ENCODE measurements at regions not wholly inside any gene's neighbourhood (a gene's known extent, or its start where the extent isn't known, plus 50 kb on each side); places are given as distances from the start of the nearest gene placed in this dataset.

DNA sequence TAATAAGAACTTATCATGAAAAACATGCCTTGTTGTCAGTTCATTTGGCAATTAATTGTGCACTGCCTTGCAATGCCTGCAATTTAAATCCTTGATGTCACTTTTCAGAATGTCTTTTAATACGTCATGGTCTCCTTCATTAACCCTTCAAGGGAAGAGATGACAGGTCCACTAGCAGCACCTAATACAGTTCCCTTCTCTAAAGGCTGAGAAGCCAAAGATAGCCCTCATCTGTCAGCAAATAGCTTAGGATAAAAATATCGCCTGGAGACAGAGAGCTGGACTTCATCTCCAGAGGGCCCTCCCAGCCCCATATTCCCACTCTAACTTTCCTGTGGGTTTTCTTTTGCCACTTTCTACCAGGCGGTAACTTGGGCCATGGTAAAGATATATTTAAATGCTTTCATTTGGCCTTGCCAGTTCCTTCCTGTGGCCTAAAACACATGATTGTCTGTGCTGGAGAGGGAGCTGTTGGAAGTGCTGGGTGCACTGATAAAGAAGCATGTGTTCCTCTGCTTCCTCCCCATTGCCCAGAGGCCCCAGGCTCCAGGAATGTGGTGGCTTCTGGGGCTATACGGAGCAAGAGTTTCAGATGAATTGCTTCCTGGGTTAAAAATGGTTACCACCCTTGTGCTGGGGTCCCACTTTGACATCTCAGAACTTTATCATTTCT lies 76.3 kb upstream of the UMPS start:
- Histone ChIP-seq H3K36me3 (ENCODE audit: control insufficient read depth in 4 of 4, insufficient read depth in 3 of 4, low read depth in 1 of 4, low read length in 3 of 4) (peaks cover 4 to 34% (median 16%) of the 10 kb centered on the region in 4 donors), H3K27ac (ENCODE audit: low read depth in 1 of 2, low read length in 2 of 2) (peak overlapping the region; percentile 31 to 56), H3K4me3 (ENCODE audit: low read depth in 1 of 3, low read length in 3 of 3) (no peak overlapping the region), H3K9ac (ENCODE audit: low read depth in 1 of 2, low read length in 2 of 2) (no peak overlapping the region), H3K27me3 (ENCODE audit: control insufficient read depth in 4 of 4, insufficient read depth in 4 of 4, low read length in 3 of 4) (no peaks in the 10 kb centered on the region), H3K4me1 (ENCODE audit: control insufficient read depth in 4 of 4, insufficient read depth in 4 of 4, low read length in 3 of 4) (peaks cover 11 to 28% (median 21%) of the 10 kb centered on the region in 4 donors), H3K9me3 (ENCODE audit: control insufficient read depth in 4 of 4, low read length in 3 of 4) (no peaks in the 10 kb centered on the region)
- 67% methylated on average over 4 of the region's 4 CpGs for WGBS
- DNase-seq (ENCODE audit: low spot score) = no peak
- TF ChIP-seq YY1 (IDR thresholded peaks at IDR 0.05) = no peak
- TF ChIP-seq HNF4G (IDR thresholded peaks at IDR 0.05) = no peak
- no peak for TF ChIP-seq SP1 (IDR thresholded peaks at IDR 0.05)
- no peak for TF ChIP-seq FOXA1 (IDR thresholded peaks at IDR 0.05)
- TF ChIP-seq MAX (IDR thresholded peaks at IDR 0.05) = no peak
- TF ChIP-seq FOXA2 (IDR thresholded peaks at IDR 0.05) = no peak
- TF ChIP-seq NR2F2 (IDR thresholded peaks at IDR 0.05) = no peak
- TF ChIP-seq, protein P1, sequence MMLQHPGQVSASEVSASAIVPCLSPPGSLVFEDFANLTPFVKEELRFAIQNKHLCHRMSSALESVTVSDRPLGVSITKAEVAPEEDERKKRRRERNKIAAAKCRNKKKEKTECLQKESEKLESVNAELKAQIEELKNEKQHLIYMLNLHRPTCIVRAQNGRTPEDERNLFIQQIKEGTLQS (IDR thresholded peaks at IDR 0.05) = no peak
- TF ChIP-seq JUND (IDR thresholded peaks at IDR 0.05) = no peak
- TF ChIP-seq, protein P2, sequence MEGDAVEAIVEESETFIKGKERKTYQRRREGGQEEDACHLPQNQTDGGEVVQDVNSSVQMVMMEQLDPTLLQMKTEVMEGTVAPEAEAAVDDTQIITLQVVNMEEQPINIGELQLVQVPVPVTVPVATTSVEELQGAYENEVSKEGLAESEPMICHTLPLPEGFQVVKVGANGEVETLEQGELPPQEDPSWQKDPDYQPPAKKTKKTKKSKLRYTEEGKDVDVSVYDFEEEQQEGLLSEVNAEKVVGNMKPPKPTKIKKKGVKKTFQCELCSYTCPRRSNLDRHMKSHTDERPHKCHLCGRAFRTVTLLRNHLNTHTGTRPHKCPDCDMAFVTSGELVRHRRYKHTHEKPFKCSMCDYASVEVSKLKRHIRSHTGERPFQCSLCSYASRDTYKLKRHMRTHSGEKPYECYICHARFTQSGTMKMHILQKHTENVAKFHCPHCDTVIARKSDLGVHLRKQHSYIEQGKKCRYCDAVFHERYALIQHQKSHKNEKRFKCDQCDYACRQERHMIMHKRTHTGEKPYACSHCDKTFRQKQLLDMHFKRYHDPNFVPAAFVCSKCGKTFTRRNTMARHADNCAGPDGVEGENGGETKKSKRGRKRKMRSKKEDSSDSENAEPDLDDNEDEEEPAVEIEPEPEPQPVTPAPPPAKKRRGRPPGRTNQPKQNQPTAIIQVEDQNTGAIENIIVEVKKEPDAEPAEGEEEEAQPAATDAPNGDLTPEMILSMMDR (IDR thresholded peaks at IDR 0.05; ENCODE audit: low read depth, low read length, missing input control) = no peak
- TF ChIP-seq RXRA (IDR thresholded peaks at IDR 0.05) = no peak
- TF ChIP-seq GABPA (IDR thresholded peaks at IDR 0.05 in 1 of 2, conservative IDR thresholded peaks at IDR 0.05 in 1 of 2) = no peak
- no peak for TF ChIP-seq REST (IDR thresholded peaks at IDR 0.05)
- no peak for TF ChIP-seq EGR1 (IDR thresholded peaks at IDR 0.05; ENCODE audit: low read depth in 2 of 2)

DNA sequence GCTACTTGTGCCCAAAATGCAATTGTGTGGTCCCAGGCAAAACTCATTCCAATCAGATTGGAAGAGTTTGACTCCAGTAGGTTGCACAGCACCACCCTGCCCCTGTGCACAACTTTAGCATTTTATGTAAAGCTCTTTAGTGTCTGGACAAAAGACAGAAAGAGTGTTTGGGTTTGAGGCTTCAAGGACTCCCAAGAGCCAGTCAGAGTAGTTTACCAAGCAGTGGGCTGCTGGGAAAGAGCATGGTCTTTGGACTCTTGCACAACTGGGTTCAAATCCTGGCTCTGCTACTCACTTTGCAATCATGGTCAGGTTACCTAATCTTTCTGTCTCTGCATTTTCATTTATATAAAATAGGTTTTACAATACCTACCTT lies 75.8 kb upstream of the UMPS start:
- Histone ChIP-seq H3K9ac (ENCODE audit: low read depth in 1 of 2, low read length in 2 of 2) (no peak overlapping the region), H3K36me3 (ENCODE audit: control insufficient read depth in 4 of 4, insufficient read depth in 3 of 4, low read depth in 1 of 4, low read length in 3 of 4) (peaks cover 4 to 39% (median 18%) of the 10 kb centered on the region in 4 donors), H3K9me3 (ENCODE audit: control insufficient read depth in 4 of 4, low read length in 3 of 4) (no peaks in the 10 kb centered on the region), H3K27ac (ENCODE audit: low read depth in 1 of 2, low read length in 2 of 2) (peak overlapping the region; percentile 31 to 56), H3K4me1 (ENCODE audit: control insufficient read depth in 4 of 4, insufficient read depth in 4 of 4, low read length in 3 of 4) (peaks cover 11 to 28% (median 21%) of the 10 kb centered on the region in 4 donors), H3K4me3 (ENCODE audit: low read depth in 1 of 3, low read length in 3 of 3) (no peak overlapping the region), H3K27me3 (ENCODE audit: control insufficient read depth in 4 of 4, insufficient read depth in 4 of 4, low read length in 3 of 4) (no peaks in the 10 kb centered on the region)
- DNase-seq (ENCODE audit: low spot score) = no peak
- TF ChIP-seq REST (IDR thresholded peaks at IDR 0.05) (peak; percentile 52), FOXA2 (IDR thresholded peaks at IDR 0.05) (peak; percentile 70), TAF1 (conservative IDR thresholded peaks at IDR 0.05) (no peak), YY1 (IDR thresholded peaks at IDR 0.05) (peak; percentile 68), HNF4G (IDR thresholded peaks at IDR 0.05) (peak; percentile 94), ZBTB33 (IDR thresholded peaks at IDR 0.05) (no peak), JUND (IDR thresholded peaks at IDR 0.05) (peak; percentile 81 to 96), RAD21 (IDR thresholded peaks at IDR 0.05) (peak; percentile 26 to 58), HNF4A (conservative IDR thresholded peaks at IDR 0.05) (peak; percentile 98), GABPA (IDR thresholded peaks at IDR 0.05 in 1 of 2, conservative IDR thresholded peaks at IDR 0.05 in 1 of 2) (peak in 1 of 2 donors; percentile 16), NR2F2 (IDR thresholded peaks at IDR 0.05) (peak; percentile 41), FOXA1 (IDR thresholded peaks at IDR 0.05) (no peak)
- TF ChIP-seq, protein P1 (IDR thresholded peaks at IDR 0.05) = peak; percentile 70

Data from liver (tissue), 8 donors.